SHP77 treated with DMSO at 0.1 percent for 48 hours (cell line): ENCODE measurements at regions not wholly inside any gene's neighbourhood (a gene's known extent, or its start where the extent isn't known, plus 50 kb on each side); places are given as distances from the start of the nearest gene placed in this dataset.
A peak's percentile ranks its signal among the peaks of the same experiment; 100 is the strongest.

Source experiments
- DNase-seq: peaks from one replicate; lab custom pipeline; 2025; lab: John Stamatoyannopoulos, UW

DNA sequence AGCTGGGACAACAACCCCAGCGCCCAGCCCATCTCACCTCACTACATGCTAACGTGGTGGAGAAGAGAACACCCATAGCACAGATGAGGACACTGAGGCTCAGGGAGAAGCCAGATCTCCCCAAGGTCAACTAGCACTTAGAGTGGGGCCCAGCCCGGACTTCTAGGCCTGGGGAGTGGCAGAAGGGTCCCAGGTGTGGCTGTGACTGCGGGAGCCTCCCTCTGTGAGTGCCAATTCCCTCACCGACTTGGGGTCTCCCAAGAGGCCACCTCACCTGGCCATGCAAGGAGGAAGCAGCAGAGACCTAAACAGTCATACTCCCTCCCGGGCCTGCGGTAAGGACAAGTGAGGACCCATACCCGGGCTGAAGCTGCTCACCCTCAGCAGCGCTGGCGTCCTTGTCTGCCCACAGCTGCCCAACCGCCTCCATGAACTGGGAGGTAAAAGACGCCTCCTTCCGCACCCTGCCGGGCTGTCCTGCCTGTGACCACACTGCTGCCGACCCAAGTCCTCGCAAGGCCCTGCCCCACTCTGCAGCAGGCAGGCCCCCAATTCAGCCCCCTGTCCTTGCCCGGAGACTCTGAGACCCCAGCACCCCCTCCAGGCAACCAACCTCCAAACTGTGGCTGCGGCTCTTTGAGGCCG lies 93.2 kb upstream of the RTL6 start:
- DNase-seq: no peak

GRCh38 chr22:44590291-44590690 lies 92.3 kb upstream of the RTL6 start:
- DNase-seq: no peak

- DNase-seq: no peak
These were observed 91.8 kb upstream of the RTL6 start for GRCh38 chr22:44589831-44590230.

GRCh38 chr22:44588348-44588747 lies 90.3 kb upstream of the RTL6 start:
- no peak for DNase-seq

GRCh38 chr22:44587737-44588310 lies 89.8 kb upstream of the RTL6 start:
- DNase-seq: no peak

GRCh38 chr22:44586999-44587736 lies 89.1 kb upstream of the RTL6 start:
- peak; percentile 37 for DNase-seq

DNA sequence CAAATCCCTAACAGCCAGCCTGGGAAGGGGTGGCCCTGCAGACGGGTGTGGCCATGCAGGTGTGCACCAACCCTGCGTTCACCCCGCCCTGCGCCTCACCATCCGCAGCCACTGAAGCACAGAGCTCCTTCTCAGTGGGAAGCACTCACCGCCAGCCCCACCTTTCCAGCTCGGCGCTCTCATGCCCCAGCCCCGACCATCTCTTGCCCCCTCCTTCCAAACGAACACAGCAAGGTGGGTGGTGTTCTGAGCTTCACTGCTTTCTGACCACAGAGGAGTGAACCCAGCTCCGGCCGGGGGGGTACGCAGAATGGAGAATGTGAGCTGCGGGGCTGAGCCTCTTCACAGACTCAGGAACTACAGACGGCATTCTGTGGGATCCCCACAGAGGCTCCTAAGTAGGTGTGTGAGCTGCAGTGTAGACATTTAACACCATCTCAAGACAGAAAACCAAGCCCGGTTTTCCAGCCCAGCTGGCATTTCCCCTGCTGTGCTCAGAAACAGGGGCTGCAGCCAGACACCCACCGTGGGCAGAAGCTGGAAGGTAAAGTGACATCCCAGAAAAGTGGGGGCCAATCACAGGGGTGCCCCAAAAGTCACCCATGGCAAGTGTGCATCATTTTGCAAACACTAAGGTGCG lies 88.4 kb upstream of the RTL6 start:
- DNase-seq: no peak

- no peak for DNase-seq
These were observed 87.7 kb upstream of the RTL6 start for GRCh38 chr22:44585559-44586350.

DNA sequence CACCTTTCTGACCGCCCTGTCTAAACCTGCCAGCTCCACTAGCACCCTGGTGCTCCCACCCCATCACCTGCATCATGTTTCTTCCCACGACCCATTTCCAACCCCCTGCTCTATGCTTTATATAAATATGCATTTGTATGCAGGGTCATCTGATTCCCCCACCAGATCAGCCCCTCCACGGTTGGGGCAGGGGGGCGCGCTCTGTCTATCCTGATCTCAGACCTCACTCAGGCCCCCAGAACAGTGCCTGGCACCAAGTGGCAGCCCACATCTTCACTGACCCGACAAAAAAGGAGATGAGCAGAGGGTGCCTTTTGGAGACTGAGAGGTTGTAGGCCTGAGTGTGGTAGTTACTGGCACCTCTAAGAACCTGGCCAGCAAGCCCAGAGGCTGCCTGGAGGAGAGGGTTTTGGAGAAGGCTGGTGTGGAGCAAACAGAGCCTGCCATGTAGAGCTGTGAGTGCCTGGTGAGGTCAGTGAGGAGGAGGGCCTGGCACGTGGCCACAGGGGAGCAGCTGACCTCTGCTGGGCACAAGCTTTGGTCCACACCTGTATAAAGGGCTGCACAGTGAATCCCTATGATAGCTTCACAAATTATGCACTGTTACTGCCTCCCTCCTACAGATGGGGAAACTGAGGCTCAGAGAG lies 86.3 kb upstream of the RTL6 start:
- DNase-seq: peak; percentile 18

GRCh38 chr22:44583854-44584253 lies 85.8 kb upstream of the RTL6 start:
- no peak for DNase-seq

DNA sequence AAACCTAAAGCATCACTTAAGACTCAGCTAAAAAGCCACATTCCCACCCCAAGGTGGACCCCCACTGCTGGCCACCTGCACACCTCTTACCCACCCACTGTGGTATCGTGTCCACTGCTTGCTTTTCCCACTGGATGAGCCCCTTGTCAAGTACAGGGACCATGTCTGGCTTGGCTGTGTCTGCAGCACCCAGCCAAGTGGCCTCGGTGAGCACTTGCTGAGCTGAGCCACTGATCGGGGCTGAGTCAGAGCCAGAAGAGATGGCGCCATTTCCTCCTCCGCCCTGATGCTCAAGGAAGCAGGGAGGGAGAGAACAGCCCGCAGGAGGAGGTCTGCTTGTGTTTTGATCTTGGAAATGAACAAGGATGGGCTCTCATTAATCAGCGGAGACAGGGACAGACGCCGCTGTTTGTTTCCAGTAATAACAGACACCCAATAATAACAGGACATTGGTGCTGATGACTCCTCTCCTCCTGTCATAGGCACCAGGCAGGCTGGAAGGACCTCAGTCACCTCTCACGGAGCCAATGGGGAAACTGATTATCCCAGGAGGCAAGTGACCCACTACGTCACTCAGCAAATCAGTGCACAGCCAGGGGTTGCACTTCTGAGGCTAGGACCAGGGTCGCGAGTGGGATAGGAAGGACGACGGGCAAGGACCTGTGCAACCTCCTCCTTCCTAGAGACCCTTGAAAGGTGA lies 85.2 kb upstream of the RTL6 start:
- no peak for DNase-seq

- DNase-seq: no peak
These were observed 84.0 kb upstream of the RTL6 start for GRCh38 chr22:44582016-44582415.

GRCh38 chr22:44581096-44581435 lies 83.0 kb upstream of the RTL6 start:
- no peak for DNase-seq

DNA sequence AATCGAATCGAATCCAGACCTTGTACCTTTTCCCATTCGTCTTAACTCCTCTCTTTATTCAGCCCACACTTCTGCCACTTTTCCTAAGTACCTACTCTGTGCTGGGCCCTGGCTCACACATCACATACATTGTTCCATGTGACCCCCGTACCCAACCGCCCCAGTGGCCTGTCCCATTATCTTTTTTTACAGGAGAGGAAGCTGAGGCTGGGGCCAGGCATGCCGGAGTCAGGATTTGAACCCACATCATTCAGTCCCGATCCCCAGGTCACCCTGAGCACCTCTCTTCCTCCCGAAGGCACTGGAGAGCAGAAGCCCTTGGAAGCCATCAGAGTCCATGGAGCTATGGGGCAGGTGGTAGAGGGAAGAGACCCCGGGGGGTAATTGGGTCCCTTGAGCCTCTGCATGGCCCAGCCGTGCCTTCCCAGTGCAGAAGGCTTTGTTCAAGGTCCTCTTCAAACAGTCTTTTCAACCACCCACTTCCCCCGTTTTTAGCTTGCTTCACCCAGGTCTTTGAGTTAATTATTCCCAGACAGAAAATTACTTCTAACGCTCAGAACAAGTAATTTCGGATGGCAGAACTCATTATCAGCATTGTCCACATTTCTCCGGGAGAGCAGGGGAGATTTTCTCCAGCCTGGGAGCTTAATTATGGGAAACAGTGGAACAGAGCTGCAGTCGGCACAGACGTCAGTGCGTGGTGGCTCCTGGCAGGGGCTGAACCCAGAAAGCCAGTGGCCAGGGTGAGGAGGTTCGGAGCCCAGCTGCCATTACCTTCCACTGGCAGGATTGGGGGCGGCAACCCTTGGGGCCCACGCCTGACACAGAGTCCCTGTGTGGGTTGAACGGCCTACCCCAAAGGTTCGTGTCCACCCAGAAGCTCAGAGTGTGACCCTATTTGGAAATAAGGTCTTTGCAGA lies 82.4 kb upstream of the RTL6 start:
- DNase-seq: no peak

GRCh38 chr22:44578516-44579230 lies 80.6 kb upstream of the RTL6 start:
- no peak for DNase-seq

DNA sequence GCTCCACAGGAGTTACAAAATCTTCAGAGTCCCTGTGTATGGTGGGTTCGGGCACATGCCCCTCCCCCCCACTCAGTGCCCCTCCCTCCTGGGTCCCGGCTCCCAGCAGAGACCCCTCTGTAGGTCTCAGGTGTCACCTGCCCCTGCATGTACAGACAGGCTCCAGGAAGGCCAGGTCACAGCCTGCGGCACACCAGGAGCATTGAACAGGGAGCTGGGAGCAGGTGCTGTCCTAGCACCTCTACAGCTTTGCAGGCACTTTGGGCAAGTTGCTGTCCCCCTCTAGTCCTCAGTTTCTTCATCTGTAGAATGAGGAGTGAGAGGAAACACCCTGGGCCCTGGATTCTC lies 80.1 kb upstream of the RTL6 start:
- DNase-seq: no peak

DNA sequence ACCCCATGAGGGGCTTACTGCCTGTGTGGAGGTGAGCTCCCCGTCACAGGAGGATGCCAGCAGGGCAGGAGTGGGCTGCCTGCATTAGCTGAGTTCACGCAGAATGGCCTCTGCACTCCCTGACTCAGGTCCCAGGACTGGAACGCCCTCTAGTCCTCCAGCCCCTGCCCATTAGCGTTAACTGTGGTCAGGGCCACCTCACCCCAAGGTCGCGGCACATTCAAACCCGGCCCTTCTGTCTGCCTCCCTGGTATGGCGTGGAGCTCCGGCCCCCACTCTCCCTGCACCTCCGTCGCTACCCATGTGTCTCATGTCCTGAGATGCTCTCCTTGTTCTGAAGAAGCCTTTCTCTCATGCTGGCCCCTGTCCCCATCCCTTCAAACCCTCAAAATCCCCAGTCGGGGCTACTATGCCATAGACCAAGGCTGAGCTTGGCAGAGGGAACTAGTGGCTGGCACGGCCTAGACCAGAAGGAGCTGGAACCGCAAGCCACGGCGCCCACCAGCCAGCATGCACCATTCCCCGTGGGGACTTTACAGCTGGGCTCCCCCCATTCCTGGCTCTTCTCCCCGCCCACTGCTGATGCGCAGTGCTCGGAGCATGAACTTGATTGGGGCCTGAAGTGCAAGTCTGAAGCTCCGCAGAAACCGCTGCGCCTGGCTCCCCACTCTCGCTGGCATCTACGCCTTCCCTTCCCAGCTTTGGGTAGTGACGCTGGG lies 79.5 kb upstream of the RTL6 start:
- no peak for DNase-seq

- DNase-seq: no peak
These were observed 78.6 kb upstream of the RTL6 start for GRCh38 chr22:44576311-44577260.
